ENCODE measurements at regions not wholly inside any gene's neighbourhood (a gene's known extent, or its start where the extent isn't known, plus 50 kb on each side); places are given as distances from the start of the nearest gene placed in this dataset.

DNA sequence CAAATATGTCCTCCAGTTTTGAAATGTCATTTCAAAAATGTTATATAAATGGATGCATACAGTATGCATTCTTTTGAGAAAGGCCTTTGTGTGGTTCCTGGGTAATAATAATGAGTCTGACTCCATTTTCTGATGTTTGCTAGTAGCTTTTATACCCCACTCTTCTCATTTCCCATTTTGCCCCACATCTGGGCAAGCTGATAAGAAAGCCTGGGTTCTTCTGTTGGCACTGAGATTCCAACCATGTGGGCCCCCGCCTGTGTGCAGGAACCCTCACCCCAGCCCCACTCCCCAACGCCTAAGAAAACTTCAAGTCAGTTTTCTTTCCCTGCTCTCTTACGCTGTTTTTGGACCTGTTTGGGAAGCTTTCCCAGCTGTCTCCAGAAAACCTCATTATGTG lies 89.4 kb downstream of the SNX18 start:
- TF ChIP-seq GATA3 (IDR thresholded peaks at IDR 0.05; ENCODE audit: low read depth, low read length), result no peak
- TF ChIP-seq GATA2 (IDR thresholded peaks at IDR 0.05; ENCODE audit: low read depth, low read length), result no peak
